H7 (cell line): ENCODE measurements at regions not wholly inside any gene's neighbourhood (a gene's known extent, or its start where the extent isn't known, plus 50 kb on each side); places are given as distances from the start of the nearest gene placed in this dataset.
A peak's percentile ranks its signal among the peaks of the same experiment; 100 is the strongest.

Experiments used
- DNase-seq: peaks from one replicate; pipeline ENCODE4 v3.0.0; 2012
- H3K27me3 ChIP-seq: 2 replicates; pipeline ENCODE4 v1.6.0; 2011; ENCODE audit warnings: mild to moderate bottlenecking, low read length; ENCODE audit not compliant: control insufficient read depth, insufficient read depth
- H3K36me3 ChIP-seq: replicated peaks from 2 replicates; pipeline ENCODE4 v1.5.1; 2011; ENCODE audit warnings: low read length; ENCODE audit not compliant: control insufficient read depth, insufficient read depth
- H3K4me3 ChIP-seq: 2 replicates; pipeline ENCODE4 v1.5.1; 2011; ENCODE audit warnings: low read depth, mild to moderate bottlenecking, control low read depth, low read length, moderate library complexity; ENCODE audit not compliant: insufficient read depth

DNA sequence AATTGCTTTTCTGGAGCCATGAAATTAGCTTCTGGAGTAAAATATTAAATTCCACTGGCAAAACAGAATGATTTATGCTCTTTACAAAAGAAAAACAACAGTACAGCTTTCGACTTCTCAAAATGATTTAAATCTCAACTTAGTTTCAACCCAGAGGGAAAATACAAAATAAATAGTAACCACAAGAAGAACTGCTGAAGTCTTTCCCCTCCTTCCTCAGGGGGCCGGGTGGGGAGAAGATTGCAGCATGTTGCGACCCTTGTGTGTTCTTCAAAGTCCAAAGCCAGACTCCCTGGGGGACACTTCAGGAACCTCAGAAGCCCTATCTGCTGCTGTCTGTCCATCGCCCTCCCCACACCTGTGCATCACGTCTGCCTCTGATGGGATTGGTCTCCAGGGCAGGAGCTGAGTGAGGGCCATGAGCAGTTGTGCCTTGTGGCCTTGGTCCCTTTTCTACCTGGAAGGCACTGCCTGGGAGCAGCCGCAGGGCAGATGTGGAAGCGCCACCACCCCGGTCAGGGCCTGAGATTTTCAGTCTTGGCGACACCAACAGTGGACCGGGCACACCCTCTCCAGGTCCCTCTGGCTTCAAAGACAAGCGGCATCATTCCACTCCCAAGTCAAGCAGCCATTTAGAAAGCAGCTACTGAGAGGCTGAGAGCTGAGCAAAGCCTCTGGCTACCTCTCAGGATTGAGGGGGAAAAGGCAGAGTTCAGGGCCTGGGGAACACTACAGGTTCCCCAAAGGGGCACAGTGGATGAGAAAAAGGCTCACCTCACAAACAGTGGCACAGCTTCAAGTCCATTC lies 210.1 kb upstream of the RAB6C start:
- Histone ChIP-seq H3K27me3 (no peaks in the 10 kb centered on the region), H3K4me3 (no peak overlapping the region), H3K36me3 (no peaks in the 10 kb centered on the region)
- peak; percentile 21 for DNase-seq

DNA sequence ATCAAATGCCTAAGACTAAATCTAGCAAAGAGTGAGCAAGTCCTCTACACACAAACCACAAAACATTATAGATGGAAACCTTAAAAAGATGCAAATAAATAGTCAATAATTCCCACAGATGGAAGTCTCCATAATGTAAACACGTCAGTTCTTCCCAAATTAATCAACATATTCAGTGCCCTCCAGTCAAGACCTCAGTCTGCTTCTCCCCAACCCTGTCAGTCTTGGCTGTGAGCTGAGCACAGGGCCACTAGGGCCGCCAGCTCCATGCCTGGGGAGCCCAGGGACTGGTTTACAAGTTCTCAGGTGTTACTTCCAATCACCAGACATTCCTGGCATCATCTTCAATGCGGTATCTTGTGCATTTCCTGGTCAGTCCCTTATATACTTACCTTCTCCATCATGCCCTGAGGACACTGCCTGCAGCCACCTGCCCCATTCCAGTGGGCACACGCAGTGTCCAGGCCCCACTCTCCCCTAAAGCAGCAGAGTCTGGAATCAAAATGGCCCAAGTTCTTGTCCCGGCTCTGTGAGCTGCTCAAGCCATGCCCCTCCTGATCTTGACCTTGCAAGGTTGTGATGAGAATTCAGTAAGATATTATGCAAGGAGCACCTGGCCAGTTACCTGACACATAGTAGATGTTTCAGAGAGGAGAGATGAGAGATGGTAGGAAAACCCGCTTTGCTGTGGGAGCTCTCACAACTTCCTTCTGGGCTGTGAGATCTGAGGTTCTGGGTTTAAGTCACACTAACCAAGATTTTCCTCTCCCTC lies 207.9 kb upstream of the RAB6C start:
- no peaks in the 10 kb centered on the region for H3K36me3 ChIP-seq
- peak; percentile 13 for DNase-seq
- H3K4me3 ChIP-seq, result no peak overlapping the region

DNA sequence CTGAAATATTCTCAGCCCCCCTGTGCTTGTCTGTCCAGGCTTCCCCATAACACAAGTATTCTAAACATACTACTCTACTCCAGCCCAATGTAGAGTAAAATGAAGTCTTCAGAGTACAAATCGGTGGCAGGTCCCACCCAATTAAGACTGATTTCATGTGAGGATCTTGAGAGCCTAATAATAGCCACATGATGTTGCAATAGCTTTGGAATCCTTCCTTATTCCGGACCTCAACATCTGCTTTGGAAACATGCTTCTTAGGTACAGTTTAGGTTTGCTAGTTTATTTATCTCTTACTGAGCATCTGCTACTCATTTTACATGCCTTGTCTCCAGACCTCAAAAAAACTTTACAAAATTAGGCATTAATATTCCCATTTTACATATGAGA lies 207.3 kb upstream of the RAB6C start:
- Histone ChIP-seq H3K27me3 (no peaks in the 10 kb centered on the region), H3K36me3 (no peaks in the 10 kb centered on the region), H3K4me3 (no peak overlapping the region)
- no peak for DNase-seq

More for the DNA sequence above, 207.9 kb upstream of the RAB6C start:
- H3K27me3 ChIP-seq, result no peaks in the 10 kb centered on the region

DNA sequence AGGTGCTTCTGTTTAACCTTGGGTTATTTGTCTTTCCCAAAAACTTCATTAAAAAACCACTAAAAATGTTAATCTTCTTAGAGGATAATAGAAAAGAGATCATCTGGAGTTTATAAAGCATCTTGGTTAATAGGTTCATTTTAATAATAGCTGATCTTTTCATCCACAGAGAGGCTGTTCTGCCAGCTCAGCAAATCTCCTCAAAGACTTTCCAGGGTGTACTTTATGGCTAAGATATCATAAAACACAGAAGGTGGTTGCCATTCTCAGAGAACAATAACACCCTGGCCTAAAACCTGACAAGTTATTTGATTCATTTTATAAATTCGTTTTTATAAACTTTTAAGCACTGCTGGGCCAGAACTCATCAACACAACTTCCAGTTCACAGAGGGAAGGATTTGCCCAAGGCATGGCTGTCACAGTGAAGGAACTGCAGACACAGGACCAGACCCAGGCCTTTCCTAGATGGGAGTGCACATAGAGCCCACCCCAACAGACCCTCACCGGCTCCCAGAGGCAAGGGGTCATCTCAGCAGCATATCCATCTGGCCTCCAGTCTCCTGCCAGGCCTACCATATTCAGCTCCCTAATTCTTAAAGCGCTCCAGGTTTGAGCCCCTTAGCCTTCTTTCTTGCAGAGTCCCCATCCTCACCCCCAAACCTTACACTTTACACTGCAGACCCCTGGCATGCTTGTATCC lies 203.4 kb upstream of the RAB6C start:
- no peak for DNase-seq
- H3K36me3 ChIP-seq, result no peaks in the 10 kb centered on the region

DNA sequence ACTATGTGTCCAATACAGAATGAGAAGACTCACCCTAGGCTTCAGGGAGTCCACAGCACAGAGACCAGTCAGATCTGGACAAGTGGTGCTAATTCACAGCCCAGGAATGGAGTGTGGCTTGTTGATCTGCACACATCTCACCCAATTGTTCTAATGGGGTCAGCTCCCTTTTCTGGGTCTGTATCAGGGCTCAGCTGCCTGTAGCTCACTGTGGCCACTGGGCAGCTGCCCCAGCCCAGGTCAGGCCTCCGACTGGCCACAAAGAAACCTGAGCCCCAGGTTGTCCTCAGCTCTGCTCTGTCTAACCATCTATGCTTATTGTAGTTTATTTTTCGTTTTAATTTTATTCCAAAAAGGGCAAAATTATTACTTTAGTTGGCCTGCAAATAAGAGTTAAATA lies 202.3 kb upstream of the RAB6C start:
- Histone ChIP-seq H3K4me3 (no peak overlapping the region), H3K36me3 (no peaks in the 10 kb centered on the region), H3K27me3 (no peaks in the 10 kb centered on the region)
- no peak for DNase-seq

More for the DNA sequence above, 203.4 kb upstream of the RAB6C start:
- no peak overlapping the region for H3K4me3 ChIP-seq
- H3K27me3 ChIP-seq, result no peaks in the 10 kb centered on the region

DNA sequence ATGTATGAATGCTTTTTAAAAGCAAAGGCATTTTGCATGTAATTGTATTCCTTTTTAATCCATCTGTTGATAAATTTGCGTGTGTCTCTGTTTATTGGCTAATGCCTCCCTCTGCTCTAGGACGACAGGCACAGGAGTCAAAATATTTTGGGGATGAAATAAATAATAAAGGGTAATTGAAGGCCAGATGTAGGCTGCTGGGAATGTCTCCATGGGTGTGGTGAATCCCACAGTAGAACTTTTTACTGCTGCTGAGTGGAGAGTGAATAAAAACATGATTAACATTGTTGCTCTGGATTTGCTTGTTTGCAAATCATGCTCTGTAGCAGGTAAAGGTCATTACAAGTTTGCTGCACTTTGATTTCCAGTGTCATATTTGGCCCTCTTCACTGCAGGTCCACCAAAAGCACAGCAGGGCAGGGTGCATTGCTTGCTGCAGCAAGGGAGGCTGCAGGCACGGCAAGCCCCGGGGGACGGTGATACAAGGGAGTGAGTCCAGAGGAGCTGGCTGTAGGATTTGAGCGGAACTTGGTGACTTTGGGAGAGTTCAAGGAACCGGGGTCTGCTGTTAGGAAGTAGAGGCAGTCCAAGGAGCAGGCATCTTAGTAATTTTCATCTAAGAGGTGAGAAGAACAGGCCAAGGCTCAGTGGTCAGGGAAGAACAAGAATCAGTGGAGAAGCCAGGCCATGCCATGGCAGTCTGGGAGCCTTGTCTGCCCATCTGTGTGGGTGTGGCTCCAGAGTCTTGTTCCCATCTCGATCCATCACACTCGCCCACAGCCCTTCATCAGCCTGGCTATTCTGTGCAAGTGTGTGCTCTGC lies 201.5 kb upstream of the RAB6C start:
- H3K4me3 ChIP-seq, result no peak overlapping the region
- no peaks in the 10 kb centered on the region for H3K36me3 ChIP-seq
- DNase-seq, result no peak
- no peaks in the 10 kb centered on the region for H3K27me3 ChIP-seq

DNA sequence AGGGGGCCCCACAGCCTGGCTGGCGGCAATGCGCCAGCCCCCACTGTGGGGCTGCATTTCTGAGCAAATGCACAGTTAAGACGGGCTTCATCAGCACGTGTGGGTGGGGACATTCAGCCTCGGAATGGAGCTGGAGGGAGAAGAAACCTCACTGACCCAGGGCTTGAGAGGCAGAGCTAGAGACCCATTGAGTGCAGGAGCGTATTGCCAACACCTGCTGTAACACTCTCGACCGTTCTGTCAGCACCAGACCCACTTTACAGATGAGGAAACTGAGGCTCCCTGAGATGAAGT lies 200.9 kb upstream of the RAB6C start:
- DNase-seq, result no peak
- Histone ChIP-seq H3K27me3 (no peaks in the 10 kb centered on the region), H3K36me3 (no peaks in the 10 kb centered on the region), H3K4me3 (no peak overlapping the region)

DNA sequence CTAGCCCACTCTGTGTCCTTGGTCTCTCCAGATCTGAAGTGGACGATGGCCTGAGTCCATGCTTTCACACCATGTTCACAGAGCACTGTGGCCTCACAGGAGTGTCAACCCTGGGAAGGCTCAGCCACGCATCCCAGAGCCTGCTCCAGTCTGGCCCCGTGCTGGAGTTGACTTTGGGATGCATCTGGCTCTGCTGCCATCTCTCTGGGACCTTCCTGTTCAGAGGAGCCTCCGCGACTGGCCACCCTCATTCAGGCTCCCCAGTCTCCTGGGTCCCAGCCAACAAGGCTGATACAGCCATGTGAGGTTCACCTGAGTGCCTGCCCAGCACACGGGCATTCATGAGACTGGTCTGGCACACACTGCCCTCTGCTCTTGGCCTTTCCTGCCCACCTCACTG lies 199.7 kb upstream of the RAB6C start:
- Histone ChIP-seq H3K36me3 (no peaks in the 10 kb centered on the region), H3K4me3 (no peak overlapping the region)
- no peak for DNase-seq

DNA sequence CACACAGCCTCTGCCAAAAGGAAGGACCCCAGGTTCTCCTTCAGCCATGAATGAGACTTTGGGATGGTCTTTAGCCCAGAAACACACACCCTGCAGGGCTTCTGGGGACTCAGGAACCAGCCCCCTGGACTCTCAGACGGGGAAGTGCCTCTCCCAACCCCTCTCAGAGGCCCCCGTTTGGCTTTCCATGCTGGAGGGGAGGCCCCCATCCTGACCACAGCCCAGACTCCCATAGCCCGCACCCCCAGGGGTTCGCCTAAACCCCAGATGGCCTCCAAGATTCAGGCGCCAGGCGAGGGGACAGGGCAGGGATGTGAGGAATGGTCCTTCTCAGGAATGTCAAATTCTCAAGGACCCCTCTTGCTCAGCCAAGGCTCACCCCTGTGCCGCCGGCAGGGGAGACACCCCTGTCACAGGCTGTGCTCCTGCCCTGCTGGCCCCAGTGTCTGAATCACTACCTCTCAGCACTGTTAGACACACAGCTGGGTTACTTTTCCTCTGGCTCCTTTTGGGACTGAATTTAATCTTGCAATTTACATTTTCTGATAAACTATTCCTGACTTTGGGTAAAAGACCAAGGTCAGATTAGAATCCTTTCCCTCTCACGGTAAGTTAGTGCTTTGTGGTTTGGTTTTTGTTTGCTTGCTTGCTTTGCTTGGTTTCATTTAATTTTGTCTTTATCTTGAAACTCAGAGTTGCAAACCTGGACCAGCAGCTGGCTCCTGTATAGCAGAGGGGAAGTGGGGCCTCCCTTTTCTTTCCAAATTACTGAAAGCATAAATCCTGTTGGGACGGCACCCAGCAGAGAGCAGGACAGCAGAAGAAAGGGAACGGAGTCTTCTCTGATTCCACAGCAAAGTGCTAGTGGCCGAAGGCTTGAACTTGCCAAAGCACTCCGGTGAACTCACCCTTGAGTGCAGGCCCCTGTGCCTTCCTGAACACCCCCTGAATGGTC lies 198.9 kb upstream of the RAB6C start:
- Histone ChIP-seq H3K27me3 (no peaks in the 10 kb centered on the region), H3K36me3 (no peaks in the 10 kb centered on the region), H3K4me3 (no peak overlapping the region)
- no peak for DNase-seq

More for the DNA sequence above, 199.7 kb upstream of the RAB6C start:
- H3K27me3 ChIP-seq, result no peaks in the 10 kb centered on the region

DNA sequence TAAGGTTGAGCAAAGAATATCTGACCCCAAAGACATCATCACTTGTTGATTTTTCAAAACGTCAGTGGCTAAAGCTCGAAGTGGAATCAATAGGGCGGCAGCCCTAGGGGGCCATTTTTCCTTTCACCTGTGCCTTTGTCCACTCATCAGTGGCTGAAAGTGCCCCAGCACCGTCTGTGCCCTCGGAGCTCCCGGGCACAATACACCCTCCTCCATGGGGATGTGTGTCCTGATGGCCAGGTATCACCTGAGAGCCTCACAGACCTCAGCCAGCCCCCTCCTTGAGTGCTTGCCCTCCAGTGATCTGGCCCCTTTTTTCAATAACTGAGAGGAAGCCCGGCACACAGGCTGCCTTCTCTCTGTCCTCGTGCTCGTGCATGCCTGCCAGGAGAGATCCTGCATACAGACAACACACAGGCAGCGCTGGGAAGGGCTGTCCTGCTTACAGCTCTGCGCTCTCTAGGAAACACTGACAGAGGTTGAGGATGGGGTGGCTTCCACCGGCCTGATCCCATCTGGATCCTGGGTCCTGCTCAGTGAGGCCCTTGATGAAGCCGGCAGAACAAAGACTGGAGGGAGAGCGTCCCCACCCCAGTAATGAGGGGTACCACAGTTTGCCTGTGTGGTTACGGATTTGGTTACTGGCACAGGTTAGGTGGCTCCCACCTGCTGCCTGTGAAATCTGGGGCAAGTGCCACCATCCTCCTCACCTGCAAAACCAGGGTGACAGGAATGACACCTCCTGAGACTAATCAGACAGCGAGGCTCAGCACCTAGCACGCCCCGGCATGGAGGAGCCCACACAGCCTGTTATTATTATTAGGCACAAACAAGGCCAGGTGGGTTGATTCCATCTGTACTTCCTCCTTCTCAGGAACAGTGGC lies 197.5 kb upstream of the RAB6C start:
- DNase-seq, result no peak
- H3K36me3 ChIP-seq, result no peaks in the 10 kb centered on the region
- no peak overlapping the region for H3K4me3 ChIP-seq
- no peaks in the 10 kb centered on the region for H3K27me3 ChIP-seq

DNA sequence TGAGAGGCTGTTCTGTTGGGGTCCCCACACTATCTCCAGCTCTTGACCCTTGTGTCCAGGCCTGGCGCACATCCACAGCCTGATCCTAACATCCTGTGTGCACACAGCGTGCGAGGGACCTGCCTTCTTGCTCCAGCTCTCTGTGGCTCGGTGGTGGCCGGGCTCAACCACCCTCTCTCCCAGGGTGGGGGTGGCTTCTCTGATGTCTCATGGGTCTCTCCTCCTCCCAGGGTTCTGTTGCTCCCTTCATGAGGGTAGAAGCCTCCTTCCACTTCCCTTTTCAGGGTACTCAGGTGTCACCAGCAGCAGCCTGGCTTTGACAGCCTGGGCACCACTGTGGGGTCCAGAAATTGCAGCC lies 196.9 kb upstream of the RAB6C start:
- no peak for DNase-seq
- Histone ChIP-seq H3K27me3 (no peaks in the 10 kb centered on the region), H3K4me3 (no peak overlapping the region), H3K36me3 (no peaks in the 10 kb centered on the region)

DNA sequence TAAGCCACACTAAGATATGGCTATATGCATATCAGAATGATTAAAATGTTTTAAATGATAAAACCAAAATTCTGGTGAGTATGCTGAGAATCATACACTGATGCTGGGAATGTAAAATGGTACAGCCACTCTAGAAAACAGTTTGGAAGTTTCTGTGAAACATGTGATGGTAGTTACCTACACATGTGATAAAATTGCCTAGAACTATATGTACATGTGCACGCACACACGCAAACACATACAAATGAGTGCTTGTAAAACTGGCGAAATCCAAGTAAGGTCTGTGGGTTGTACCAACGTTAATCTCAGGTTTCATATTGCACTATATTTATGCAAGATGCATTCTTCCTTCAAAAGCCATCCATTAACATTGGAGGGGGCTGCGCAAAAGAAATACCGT lies 195.0 kb upstream of the RAB6C start:
- H3K36me3 ChIP-seq, result no peaks in the 10 kb centered on the region

DNA sequence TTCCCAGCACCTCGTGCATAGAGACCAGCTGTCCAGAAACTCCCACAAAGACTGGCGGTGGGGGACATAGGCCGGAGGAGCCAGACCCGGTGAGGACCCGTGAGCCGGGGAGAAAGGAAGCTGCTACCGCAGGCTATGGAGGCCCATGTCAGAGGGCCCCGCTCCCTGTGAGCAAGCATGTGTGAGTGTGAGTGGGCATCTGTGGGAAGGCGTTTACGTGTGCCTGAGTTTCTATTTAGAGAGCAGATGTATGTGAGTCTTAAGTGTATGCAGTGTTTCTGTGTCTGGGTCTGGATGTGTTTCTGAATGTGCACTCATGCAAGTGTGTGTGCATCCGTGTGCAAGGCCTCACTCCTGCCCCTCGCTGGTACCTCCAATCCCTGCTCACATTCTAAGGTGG lies 187.8 kb upstream of the RAB6C start:
- H3K36me3 ChIP-seq, result no peaks in the 10 kb centered on the region

More for the DNA sequence above, 195.0 kb upstream of the RAB6C start:
- Histone ChIP-seq H3K27me3 (no peaks in the 10 kb centered on the region), H3K4me3 (no peak overlapping the region)
- DNase-seq, result no peak

More for the DNA sequence above, 187.8 kb upstream of the RAB6C start:
- Histone ChIP-seq H3K4me3 (no peak overlapping the region), H3K27me3 (no peaks in the 10 kb centered on the region)
- peak; percentile 21 for DNase-seq
